ENCODE measurements at regions not wholly inside any gene's neighbourhood (a gene's known extent, or its start where the extent isn't known, plus 50 kb on each side); places are given as distances from the start of the nearest gene placed in this dataset.

GRCh38 chr9:100724886-100725285, 147.0 kb downstream of the CAVIN4 start:
- no peaks in the 10 kb centered on the region for H3K4me1 ChIP-seq (replicated peaks in 1 of 2; ENCODE audit: control insufficient read depth in 2 of 2, insufficient read depth in 2 of 2, low read length in 2 of 2)
- H3K27ac ChIP-seq (ENCODE audit: extremely low read depth, low read depth, low read length) = no peak overlapping the region
- H3K9me3 ChIP-seq (replicated peaks; ENCODE audit: control insufficient read depth, insufficient read depth, low read depth, low read length) = no peaks in the 10 kb centered on the region
- H3K36me3 ChIP-seq (ENCODE audit: control insufficient read depth, insufficient read depth, low read length) = no peaks in the 10 kb centered on the region
- FAIRE-seq (no peak), ATAC-seq (no peak), DNase-seq (ENCODE audit: extremely low read depth in 1 of 4, low spot score in 3 of 4) (no peak)
- no TSS peak for BruUV-seq (replicated peaks)
- no peaks in the 10 kb centered on the region; the same call in 1 of the 2 replicates for H4K20me1 ChIP-seq (replicated peaks; ENCODE audit: control insufficient read depth, insufficient read depth, low read length)
- no peak overlapping the region for H3K9ac ChIP-seq (ENCODE audit: insufficient read depth in 1 of 2, low read depth in 2 of 2, low read length in 2 of 2)
- no peak overlapping the region for H3K4me3 ChIP-seq
- WGBS (ENCODE audit: insufficient coverage, low coverage, missing lambda C conversion rate) = 3% methylated on average over 5 of the region's 5 CpGs
- no peak overlapping the region for H3K4me2 ChIP-seq (ENCODE audit: insufficient read depth, low read length)
- TF ChIP-seq ETV6 (IDR thresholded peaks at IDR 0.05; ENCODE audit: borderline replicate concordance in 1 of 2, low read depth in 2 of 2, low read length in 1 of 2) (no peak), ETV6 (CRISPR knock-in tag; IDR thresholded peaks at IDR 0.05; ENCODE audit: borderline replicate concordance) (no peak), ZKSCAN3 (CRISPR knock-in tag; IDR thresholded peaks at IDR 0.05) (no peak), MAZ (CRISPR knock-in tag; conservative IDR thresholded peaks at IDR 0.05 in 1 of 2, IDR thresholded peaks at IDR 0.05 in 1 of 2) (no peak), ZNF668 (CRISPR knock-in tag; IDR thresholded peaks at IDR 0.05) (no peak), RCOR1 (IDR thresholded peaks at IDR 0.05; ENCODE audit: borderline replicate concordance in 1 of 2, low read depth in 2 of 2, low read length in 2 of 2) (no peak), ZNF444 (CRISPR knock-in tag; IDR thresholded peaks at IDR 0.05) (no peak), BACH1 (tag; IDR thresholded peaks at IDR 0.05) (no peak), CCNT2 (IDR thresholded peaks at IDR 0.05; ENCODE audit: borderline replicate concordance, extremely low read depth, insufficient read length, low read depth, low read length) (no peak), ZNF592 (IDR thresholded peaks at IDR 0.05) (no peak)
- H3K9me1 ChIP-seq (ENCODE audit: control insufficient read depth, insufficient read depth, low read length) = no peaks in the 10 kb centered on the region
- intact Hi-C loops (cut with micrococcal nuclease) = no loop called here
- POLR2A ChIA-PET = no interaction called here
- H3K79me2 ChIP-seq (ENCODE audit: control insufficient read depth, insufficient read depth, low read length) = no peaks in the 10 kb centered on the region
- H3K27me3 ChIP-seq (ENCODE audit: control insufficient read depth in 2 of 2, insufficient read depth in 2 of 2, low read length in 2 of 2) = no peaks in the 10 kb centered on the region
- H2AFZ ChIP-seq (ENCODE audit: low read depth, low read length) = no peak overlapping the region
- CTCF ChIA-PET (ENCODE audit: low intra/inter-chr PET ratio) = no interaction called here
- in situ Hi-C loops (cut with MboI) = loop anchor here (25.0 kb wide), 2 partner anchors 812 to 987 kb away; partner anchors contain the start of gene RNF20
